ENCODE measurements at regions not wholly inside any gene's neighbourhood (a gene's known extent, or its start where the extent isn't known, plus 50 kb on each side); places are given as distances from the start of the nearest gene placed in this dataset.

DNA sequence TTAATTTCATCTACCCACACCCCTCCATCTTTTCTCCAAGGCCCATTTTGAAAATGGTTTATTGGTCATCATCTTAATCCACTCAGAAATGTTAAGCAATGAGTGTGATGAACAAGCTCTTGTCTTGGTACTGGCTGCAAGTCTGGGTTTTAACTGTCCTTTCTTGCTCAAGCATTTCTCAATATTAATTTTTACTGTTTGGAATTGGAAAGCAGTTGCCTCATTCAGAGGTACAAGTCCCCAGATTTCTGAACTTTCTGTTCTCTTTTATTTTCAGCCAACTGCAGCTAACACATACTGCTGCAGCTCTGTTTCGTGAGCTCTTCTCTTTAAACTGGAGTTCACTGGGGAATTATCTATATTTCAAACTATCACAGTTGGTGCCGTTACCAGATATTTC, 99.4 kb upstream of the TEX51 start:
- TF ChIP-seq POLR2A (IDR thresholded peaks at IDR 0.05; ENCODE audit: extremely low read depth, insufficient read length) (no peak), CTCF (IDR thresholded peaks at IDR 0.05; ENCODE audit: low read depth, low read length) (no peak), MYC (IDR thresholded peaks at IDR 0.05; ENCODE audit: low read depth, low read length) (no peak), MAX (IDR thresholded peaks at IDR 0.05; ENCODE audit: low read depth, low read length) (no peak)
